Osteoblast (primary cell): ENCODE measurements at regions not wholly inside any gene's neighbourhood (a gene's known extent, or its start where the extent isn't known, plus 50 kb on each side); places are given as distances from the start of the nearest gene placed in this dataset.

Experiments
- DNase-seq: peaks from one replicate; pipeline ENCODE4 v3.0.0; 2011; ENCODE audit warnings: low spot score, mixed read lengths; ENCODE audit not compliant: insufficient read length; ENCODE audit errors: missing footprints
- H2AFZ ChIP-seq: 2 replicates; pipeline ENCODE4 v1.6.0; 2011; ENCODE audit warnings: mild to moderate bottlenecking, low read length
- H3K27ac ChIP-seq: 2 replicates; pipeline ENCODE4 v1.5.1; 2011; ENCODE audit warnings: mild to moderate bottlenecking, low read depth, low read length, moderate library complexity
- H3K27me3 ChIP-seq: 2 replicates; pipeline ENCODE4 v1.6.0; 2012; ENCODE audit warnings: mild to moderate bottlenecking, control low read depth, inconsistent platforms, low read length, moderate library complexity; ENCODE audit not compliant: insufficient read depth
- H3K36me3 ChIP-seq: 2 replicates; pipeline ENCODE4 v1.5.1; 2011; ENCODE audit warnings: mild to moderate bottlenecking, low read length, control low read depth, moderate library complexity; ENCODE audit not compliant: insufficient read depth
- H3K4me1 ChIP-seq: 2 replicates; pipeline ENCODE4 v1.5.1; 2011; ENCODE audit warnings: mild to moderate bottlenecking, low read length, control low read depth, moderate library complexity; ENCODE audit not compliant: insufficient read depth
- H3K4me2 ChIP-seq: 2 replicates; pipeline ENCODE4 v1.6.0; 2011; ENCODE audit warnings: mild to moderate bottlenecking, low read length; ENCODE audit not compliant: insufficient read depth
- H3K4me3 ChIP-seq: fragments of 200-600 bp; sonication (generic); 3 replicates; pipeline ENCODE4 v1.5.1; 2012; ENCODE audit warnings: mild to moderate bottlenecking, low read length, inconsistent platforms; ENCODE audit not compliant: insufficient read depth
- H3K79me2 ChIP-seq: 2 replicates; pipeline ENCODE4 v1.6.0; 2012; ENCODE audit warnings: mild to moderate bottlenecking, low read length, control low read depth, inconsistent platforms; ENCODE audit not compliant: insufficient read depth
- H3K9me3 ChIP-seq: 2 replicates; pipeline ENCODE4 v1.5.1; 2011; ENCODE audit warnings: low read depth, low read length, control low read depth
- H4K20me1 ChIP-seq: 2 replicates; pipeline ENCODE4 v1.6.0; 2012; ENCODE audit warnings: mild to moderate bottlenecking, low read length, control low read depth; ENCODE audit not compliant: insufficient read depth
- TF ChIP-seq, protein P1 (sequence below): IDR thresholded peaks from 2 replicates; pipeline ENCODE4 v1.5.1; 2011; ENCODE audit warnings: mild to moderate bottlenecking, low read depth, low read length, moderate library complexity; ENCODE audit errors: extremely low read depth

GRCh38 chr22:48233586-48233985 lies 1471.1 kb downstream of the TBC1D22A start:
- TF ChIP-seq, protein P1, sequence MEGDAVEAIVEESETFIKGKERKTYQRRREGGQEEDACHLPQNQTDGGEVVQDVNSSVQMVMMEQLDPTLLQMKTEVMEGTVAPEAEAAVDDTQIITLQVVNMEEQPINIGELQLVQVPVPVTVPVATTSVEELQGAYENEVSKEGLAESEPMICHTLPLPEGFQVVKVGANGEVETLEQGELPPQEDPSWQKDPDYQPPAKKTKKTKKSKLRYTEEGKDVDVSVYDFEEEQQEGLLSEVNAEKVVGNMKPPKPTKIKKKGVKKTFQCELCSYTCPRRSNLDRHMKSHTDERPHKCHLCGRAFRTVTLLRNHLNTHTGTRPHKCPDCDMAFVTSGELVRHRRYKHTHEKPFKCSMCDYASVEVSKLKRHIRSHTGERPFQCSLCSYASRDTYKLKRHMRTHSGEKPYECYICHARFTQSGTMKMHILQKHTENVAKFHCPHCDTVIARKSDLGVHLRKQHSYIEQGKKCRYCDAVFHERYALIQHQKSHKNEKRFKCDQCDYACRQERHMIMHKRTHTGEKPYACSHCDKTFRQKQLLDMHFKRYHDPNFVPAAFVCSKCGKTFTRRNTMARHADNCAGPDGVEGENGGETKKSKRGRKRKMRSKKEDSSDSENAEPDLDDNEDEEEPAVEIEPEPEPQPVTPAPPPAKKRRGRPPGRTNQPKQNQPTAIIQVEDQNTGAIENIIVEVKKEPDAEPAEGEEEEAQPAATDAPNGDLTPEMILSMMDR, result no peak
- H3K4me2 ChIP-seq, result no peak overlapping the region
- no peaks in the 10 kb centered on the region for H3K79me2 ChIP-seq
- H3K9me3 ChIP-seq, result peaks cover 9% of the 10 kb centered on the region
- H4K20me1 ChIP-seq, result no peaks in the 10 kb centered on the region
- H3K27me3 ChIP-seq, result no peaks in the 10 kb centered on the region
- no peaks in the 10 kb centered on the region for H3K36me3 ChIP-seq
- no peak for DNase-seq
- H3K4me1 ChIP-seq, result no peaks in the 10 kb centered on the region
- H3K27ac ChIP-seq, result no peak overlapping the region
- H2AFZ ChIP-seq, result no peak overlapping the region
- no peak overlapping the region for H3K4me3 ChIP-seq

DNA sequence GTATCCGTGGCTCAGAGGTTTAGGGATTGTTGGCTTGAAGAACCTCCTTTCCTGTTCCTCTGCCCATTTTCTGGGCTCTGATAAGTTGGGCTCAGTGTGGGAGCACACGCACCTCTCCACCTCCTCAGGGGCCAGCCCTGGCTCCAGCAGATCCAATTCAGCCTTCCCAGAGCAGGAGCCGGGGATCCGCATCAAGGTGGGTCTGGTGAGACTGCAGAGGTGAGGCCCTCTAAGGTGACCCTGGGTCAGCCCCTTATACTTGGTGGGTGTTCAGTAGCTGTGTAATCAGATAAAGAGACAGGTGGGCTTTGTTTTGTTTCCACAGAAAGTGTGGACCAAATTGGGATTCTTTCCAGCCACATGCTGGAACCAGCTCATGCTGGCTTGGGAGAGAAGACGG lies 1466.0 kb downstream of the TBC1D22A start:
- Histone ChIP-seq H3K9me3 (peaks cover 4% of the 10 kb centered on the region), H3K4me1 (no peaks in the 10 kb centered on the region), H3K79me2 (no peaks in the 10 kb centered on the region), H3K27me3 (no peaks in the 10 kb centered on the region), H3K4me3 (no peak overlapping the region), H3K36me3 (no peaks in the 10 kb centered on the region), H2AFZ (no peak overlapping the region), H4K20me1 (no peaks in the 10 kb centered on the region), H3K4me2 (no peak overlapping the region), H3K27ac (no peak overlapping the region)
- DNase-seq, result no peak
- TF ChIP-seq, protein P1, result no peak

DNA sequence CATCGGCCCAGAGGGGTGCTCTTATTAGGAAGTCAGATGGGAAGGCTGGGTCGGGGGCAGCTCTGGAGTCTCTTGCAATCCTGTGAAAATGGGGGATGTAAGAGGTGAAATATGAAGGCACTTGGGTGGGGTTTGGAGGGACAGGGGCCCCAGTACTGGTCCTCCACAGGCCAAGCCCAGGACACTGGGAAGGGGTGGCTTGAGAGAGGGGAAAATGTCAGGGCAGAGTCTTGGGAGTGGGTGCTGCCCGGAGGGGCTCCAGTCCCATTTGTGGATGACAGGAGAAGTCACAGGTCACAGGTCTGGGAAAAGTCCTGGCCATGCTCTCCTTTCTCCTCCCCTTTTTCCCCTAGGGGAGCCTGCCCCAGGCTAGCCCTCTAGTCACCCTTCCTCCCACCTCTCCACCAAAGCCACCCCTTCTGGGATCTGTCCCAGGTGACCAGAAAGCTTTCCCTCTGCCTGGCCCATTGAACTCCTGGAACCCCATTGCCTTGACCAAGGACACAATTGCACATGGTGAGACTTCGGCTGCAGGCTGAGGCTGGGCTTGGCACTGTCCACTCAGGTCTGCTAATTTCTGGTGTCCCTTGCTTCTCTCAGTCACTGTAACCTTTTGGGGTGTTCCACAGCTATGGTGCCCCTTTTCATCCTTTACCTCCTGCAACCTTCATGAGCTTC lies 1465.0 kb downstream of the TBC1D22A start:
- Histone ChIP-seq H3K79me2 (no peaks in the 10 kb centered on the region), H3K4me2 (no peak overlapping the region), H3K36me3 (no peaks in the 10 kb centered on the region), H3K9me3 (peaks cover 4% of the 10 kb centered on the region), H3K27ac (no peak overlapping the region), H3K27me3 (no peaks in the 10 kb centered on the region), H4K20me1 (no peaks in the 10 kb centered on the region), H2AFZ (no peak overlapping the region), H3K4me1 (no peaks in the 10 kb centered on the region), H3K4me3 (no peak overlapping the region)
- no peak for DNase-seq
- TF ChIP-seq, protein P1, result no peak

DNA sequence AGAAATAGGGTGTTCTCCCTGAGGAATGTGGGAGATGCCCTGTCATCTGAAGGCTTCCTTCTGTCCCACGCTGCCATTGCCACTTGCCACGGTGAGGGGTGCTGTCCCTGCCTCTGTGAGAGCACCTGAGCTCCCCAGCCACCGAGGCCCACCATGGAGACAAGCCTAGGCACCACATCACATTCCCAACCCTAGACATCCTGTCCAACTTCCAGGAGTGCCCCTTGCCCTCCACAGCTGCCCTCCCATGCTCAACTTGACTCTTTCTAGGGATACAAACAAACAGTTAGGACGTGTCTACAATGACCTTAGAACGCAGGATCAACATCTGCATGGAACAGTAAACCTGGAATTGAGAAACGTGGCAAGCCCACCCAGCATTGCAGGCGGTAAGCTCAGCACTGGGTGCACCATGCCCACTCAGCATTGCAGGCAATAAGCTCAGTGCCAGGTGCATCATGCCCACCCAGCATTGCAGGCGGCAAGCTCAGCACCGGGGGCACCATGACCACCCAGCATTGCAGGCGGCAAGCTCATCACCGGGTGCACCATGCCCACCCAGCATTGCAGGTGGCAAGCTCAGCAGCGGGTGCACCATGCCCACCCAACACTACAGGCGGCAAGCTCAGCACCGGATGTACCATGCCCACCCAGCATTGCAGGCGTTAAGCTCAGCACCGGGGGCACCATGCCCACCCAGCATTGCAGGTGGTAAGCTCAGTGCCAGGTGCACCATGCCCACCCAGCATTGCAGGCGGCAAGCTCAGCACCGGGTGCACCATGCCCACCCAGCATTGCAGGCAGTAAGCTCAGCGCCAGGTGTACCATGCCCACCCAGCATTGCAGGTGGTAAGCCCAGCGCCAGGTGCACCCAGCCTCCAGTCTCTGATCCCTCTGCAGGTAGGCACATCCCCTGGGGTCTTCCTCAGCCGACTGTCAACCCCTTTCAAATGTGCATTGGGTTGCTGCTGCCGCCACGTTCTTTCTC lies 1463.9 kb downstream of the TBC1D22A start:
- DNase-seq, result no peak
- Histone ChIP-seq H3K4me3 (no peak overlapping the region), H3K36me3 (no peaks in the 10 kb centered on the region), H4K20me1 (no peaks in the 10 kb centered on the region), H3K4me1 (no peaks in the 10 kb centered on the region), H3K79me2 (no peaks in the 10 kb centered on the region), H2AFZ (no peak overlapping the region), H3K27me3 (no peaks in the 10 kb centered on the region), H3K9me3 (peaks cover 4% of the 10 kb centered on the region), H3K27ac (no peak overlapping the region), H3K4me2 (no peak overlapping the region)
- TF ChIP-seq, protein P1, result no peak
